Activated CD4-positive, alpha-beta T cell treated with anti-CD3 and anti-CD28 coated beads, Interleukin-2, amount 10 ng/mL, durations not matched to agents 7 days and 5 days (primary cell): ENCODE measurements at regions not wholly inside any gene's neighbourhood (a gene's known extent, or its start where the extent isn't known, plus 50 kb on each side); places are given as distances from the start of the nearest gene placed in this dataset.

Experiments
- CTCF ChIA-PET: fragments of 350-600 bp; sonication (Branson Sonifier 250); formaldehyde crosslinking; loops from one replicate; lab custom pipeline; 2021; ENCODE audit warnings: antibody characterized with exemption; lab: Charles Lee
- POLR2A ChIA-PET: fragments of 350-600 bp; sonication (Branson Sonifier 250); formaldehyde crosslinking; loops from one replicate; lab custom pipeline; 2021; ENCODE audit warnings: antibody characterized with exemption; lab: Charles Lee
- DNase-seq: peaks from one replicate; pipeline ENCODE4 v3.0.0-alpha.2; 2020
- H3K27ac Mint-ChIP-seq: one replicate; pipeline ENCODE4 v1.8.0; 2021; ENCODE audit warnings: mild to moderate bottlenecking, moderate library complexity, mixed read lengths
- H3K27me3 Mint-ChIP-seq: one replicate; pipeline ENCODE4 v1.8.0; 2021; ENCODE audit warnings: mixed read lengths
- H3K36me3 Mint-ChIP-seq: one replicate; pipeline ENCODE4 v1.8.0; 2021; ENCODE audit warnings: low read depth, mixed read lengths
- H3K4me1 Mint-ChIP-seq: one replicate; pipeline ENCODE4 v1.8.0; 2021; ENCODE audit warnings: mixed read lengths
- H3K4me3 Mint-ChIP-seq: one replicate; pipeline ENCODE4 v1.8.0; 2021; ENCODE audit warnings: mild to moderate bottlenecking, moderate library complexity, mixed read lengths
- H3K9me3 Mint-ChIP-seq: one replicate; pipeline ENCODE4 v1.8.0; 2021; ENCODE audit warnings: mixed read lengths

DNA sequence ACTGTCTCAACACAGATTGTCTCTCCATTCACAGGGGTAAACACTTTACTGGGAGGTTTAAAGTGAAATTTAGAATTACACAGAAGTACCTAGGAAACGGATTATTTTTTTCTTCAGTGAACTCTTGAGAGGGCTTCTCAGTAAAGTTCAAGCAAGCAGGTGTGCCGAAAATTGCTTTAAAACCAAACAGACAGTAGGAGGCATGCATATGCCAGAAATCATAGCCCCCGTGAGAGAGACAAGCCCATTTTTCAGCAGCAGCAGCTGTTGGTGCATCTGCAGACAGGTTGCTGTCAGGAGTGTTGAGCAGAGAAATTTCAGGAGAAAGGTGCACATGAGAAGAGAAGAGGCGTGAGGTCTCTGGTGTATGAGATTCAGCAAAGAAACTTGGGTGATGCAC is 2115.5 kb upstream of the CELF4 start:
- H3K27ac Mint-ChIP-seq, result no peak overlapping the region
- no peaks in the 10 kb centered on the region for H3K4me1 Mint-ChIP-seq
- ChIA-PET CTCF (no interaction called here), POLR2A (no interaction called here)
- no peak overlapping the region for H3K4me3 Mint-ChIP-seq
- no peaks in the 10 kb centered on the region for H3K9me3 Mint-ChIP-seq
- no peak for DNase-seq
- no peaks in the 10 kb centered on the region for H3K36me3 Mint-ChIP-seq
- H3K27me3 Mint-ChIP-seq, result no peaks in the 10 kb centered on the region

DNA sequence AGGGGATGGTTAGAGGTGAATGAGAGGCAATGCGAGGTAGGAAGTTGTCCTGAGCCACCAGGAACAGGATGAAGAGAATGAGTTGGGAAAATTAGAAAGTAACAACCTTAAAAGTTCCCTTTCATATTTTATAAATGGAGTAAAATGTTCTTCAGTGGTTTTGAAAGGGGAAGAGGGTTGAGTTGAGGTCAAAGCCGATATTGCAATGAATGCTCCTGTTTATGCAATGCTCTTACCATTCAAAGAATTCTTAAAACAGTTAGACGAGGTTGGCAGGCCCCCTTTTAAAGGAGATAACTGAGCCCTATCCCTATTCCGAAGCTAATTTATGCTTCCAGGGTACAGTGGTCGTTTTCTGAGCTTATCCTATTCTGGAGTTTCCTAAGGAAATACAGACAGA is 2110.3 kb upstream of the CELF4 start:
- H3K4me1 Mint-ChIP-seq, result no peaks in the 10 kb centered on the region
- no peak for DNase-seq
- CTCF ChIA-PET, result no interaction called here
- H3K4me3 Mint-ChIP-seq, result no peak overlapping the region
- H3K36me3 Mint-ChIP-seq, result no peaks in the 10 kb centered on the region
- H3K27me3 Mint-ChIP-seq, result no peaks in the 10 kb centered on the region
- no peak overlapping the region for H3K27ac Mint-ChIP-seq
- POLR2A ChIA-PET, result no interaction called here
- H3K9me3 Mint-ChIP-seq, result no peaks in the 10 kb centered on the region

DNA sequence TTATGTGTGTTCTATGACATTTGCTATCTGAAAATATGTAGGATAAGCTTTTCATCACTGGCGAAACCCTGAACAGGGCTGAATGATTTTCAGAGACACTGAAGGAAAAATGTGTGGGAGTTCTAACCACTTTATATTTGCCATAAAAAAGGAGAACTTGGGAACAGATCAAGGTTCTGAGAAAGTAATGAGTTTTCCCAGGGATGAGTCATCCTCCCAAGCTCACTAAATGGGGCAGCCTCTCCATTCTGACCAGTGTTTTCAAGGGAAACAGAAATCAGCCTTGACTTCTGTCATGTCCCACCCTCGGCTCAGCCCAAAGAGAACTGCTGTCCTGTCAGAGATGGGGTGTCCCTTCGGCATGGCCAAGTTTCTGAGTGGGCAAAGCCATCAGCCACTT is 2109.8 kb upstream of the CELF4 start:
- Mint-ChIP-seq H3K27me3 (no peaks in the 10 kb centered on the region), H3K4me1 (no peaks in the 10 kb centered on the region), H3K4me3 (no peak overlapping the region), H3K9me3 (no peaks in the 10 kb centered on the region), H3K36me3 (no peaks in the 10 kb centered on the region), H3K27ac (no peak overlapping the region)
- ChIA-PET POLR2A (no interaction called here), CTCF (no interaction called here)
- DNase-seq, result no peak

DNA sequence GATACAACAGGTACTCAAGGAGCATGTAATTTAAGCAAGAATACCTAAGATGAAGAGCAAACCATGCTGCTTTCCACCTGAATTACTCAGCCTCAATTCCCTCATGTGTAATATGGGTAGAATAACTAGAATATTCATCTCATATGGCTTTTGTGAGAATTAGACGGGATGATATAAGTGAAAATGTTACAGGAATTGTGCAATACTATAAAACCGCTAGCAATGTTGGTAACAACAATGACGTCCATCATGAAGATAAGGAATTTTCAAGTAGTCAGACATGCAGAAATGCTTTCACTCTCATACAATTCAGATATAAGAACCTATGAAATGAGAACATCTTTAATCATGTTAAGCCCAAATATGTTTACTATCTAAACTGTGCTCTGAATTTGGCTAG is 2106.6 kb upstream of the CELF4 start:
- no peaks in the 10 kb centered on the region for H3K36me3 Mint-ChIP-seq
- H3K27ac Mint-ChIP-seq, result no peak overlapping the region
- H3K4me3 Mint-ChIP-seq, result no peak overlapping the region
- ChIA-PET POLR2A (no interaction called here), CTCF (no interaction called here)
- no peaks in the 10 kb centered on the region for H3K4me1 Mint-ChIP-seq
- no peaks in the 10 kb centered on the region for H3K27me3 Mint-ChIP-seq
- DNase-seq, result no peak
- H3K9me3 Mint-ChIP-seq, result no peaks in the 10 kb centered on the region

DNA sequence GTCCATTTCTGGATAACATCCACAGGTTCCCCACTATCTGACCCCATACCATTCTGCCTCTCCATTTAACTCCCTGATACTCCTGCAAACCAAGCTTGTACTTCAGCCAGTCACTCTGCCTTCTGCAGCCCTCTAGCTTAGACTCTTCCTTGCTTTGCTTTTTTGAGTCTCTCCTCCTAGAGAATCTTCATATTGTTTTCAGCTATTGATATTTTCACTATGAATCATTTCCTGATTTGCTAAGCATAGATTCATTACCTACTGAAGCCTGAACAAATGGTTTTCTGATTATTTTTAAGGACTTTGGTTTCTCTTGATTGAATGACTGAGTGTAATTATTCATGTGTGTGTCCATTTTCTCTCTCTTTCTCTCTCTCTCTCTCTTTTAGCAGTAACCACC is 2102.3 kb upstream of the CELF4 start:
- Mint-ChIP-seq H3K27me3 (no peaks in the 10 kb centered on the region), H3K27ac (no peak overlapping the region), H3K4me3 (no peak overlapping the region), H3K36me3 (no peaks in the 10 kb centered on the region), H3K9me3 (no peaks in the 10 kb centered on the region), H3K4me1 (no peaks in the 10 kb centered on the region)
- ChIA-PET CTCF (no interaction called here), POLR2A (no interaction called here)
- DNase-seq, result no peak

DNA sequence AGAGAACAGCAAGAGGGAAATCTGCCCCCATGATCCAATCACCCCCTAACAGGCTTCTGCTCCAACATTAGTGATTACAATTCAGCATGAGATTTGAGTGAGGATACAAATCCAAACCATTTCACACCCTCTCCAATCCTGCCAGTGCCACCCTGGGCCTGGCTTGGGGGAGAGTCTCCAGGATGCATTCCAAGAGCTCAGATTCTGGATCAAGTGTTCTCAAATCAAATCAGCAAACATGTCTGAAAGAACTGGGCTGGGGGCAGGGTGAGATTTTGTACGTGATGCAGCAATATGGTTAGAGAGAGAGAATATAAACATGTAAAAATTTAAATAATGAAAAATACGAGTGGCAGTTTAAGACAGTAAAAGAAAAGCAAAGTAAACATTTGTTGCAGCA is 2100.9 kb upstream of the CELF4 start:
- no peak for DNase-seq
- Mint-ChIP-seq H3K4me1 (no peaks in the 10 kb centered on the region), H3K9me3 (no peaks in the 10 kb centered on the region), H3K4me3 (no peak overlapping the region), H3K36me3 (no peaks in the 10 kb centered on the region), H3K27ac (no peak overlapping the region), H3K27me3 (no peaks in the 10 kb centered on the region)
- ChIA-PET CTCF (no interaction called here), POLR2A (no interaction called here)

DNA sequence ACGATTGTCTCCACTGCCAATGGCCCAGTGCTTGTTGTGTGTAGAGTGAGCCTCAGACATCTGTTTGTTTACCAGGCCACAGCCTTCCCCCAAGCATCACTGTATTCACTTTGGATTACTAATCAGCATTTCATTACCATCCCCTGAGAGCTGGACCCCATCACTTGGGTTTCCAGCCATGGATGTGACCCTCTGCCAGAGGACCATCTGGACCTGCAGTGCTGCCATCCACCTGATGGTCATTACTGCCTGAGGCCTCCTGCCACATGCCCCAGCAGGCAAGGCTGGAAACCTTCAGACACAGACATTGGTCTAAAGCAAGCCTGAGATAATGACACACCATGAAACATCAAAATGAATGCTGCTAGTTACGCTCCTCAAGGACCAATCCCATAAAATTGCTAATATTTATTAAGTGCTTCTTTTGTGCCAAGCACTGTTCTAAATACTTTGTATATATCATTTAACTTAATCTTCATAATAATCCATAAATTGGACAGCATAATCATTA is 2096.3 kb upstream of the CELF4 start:
- no peak for DNase-seq
- Mint-ChIP-seq H3K27ac (no peak overlapping the region), H3K9me3 (no peaks in the 10 kb centered on the region), H3K4me3 (no peak overlapping the region), H3K4me1 (no peaks in the 10 kb centered on the region), H3K27me3 (no peaks in the 10 kb centered on the region), H3K36me3 (no peaks in the 10 kb centered on the region)
- ChIA-PET CTCF (no interaction called here), POLR2A (no interaction called here)

DNA sequence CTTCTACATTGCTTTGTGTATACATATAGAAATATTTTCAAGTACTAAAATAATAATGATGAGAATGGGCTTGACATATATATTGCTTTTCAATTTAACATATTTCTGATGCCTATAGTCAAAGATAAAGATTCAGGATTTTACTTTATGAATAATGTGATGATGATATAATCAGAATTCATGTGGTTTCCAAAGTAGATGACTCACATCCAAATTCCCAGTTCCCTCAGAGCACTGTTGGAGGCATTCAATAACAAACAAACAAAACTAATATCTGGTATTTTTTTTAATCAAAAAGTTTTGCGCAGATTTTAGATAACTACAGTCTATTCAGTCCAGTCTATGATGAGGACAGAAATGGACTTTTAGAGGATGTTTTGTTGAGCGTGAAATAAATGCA is 2094.5 kb upstream of the CELF4 start:
- Mint-ChIP-seq H3K36me3 (no peaks in the 10 kb centered on the region), H3K9me3 (no peaks in the 10 kb centered on the region), H3K27ac (no peak overlapping the region), H3K4me1 (no peaks in the 10 kb centered on the region), H3K27me3 (no peaks in the 10 kb centered on the region), H3K4me3 (no peak overlapping the region)
- POLR2A ChIA-PET, result no interaction called here
- CTCF ChIA-PET, result no interaction called here
- DNase-seq, result no peak

DNA sequence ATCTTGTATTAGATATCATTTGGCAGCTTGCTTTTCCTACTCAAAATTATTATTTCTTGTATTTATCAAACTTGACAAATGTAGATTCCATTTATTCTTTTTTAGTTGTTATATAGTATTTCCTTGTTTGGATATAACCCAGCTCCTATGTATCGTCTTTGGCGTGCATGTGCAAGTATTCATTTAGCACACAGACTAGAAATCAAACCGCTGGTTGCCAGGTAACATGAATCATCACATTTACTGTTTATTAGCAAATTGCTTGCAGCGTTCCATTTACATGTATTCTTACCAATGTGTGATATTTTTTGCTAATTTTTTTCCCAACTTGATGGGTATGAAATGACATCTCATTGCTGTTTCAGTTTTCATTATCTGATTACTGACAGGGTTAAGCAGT is 2089.7 kb upstream of the CELF4 start:
- Mint-ChIP-seq H3K4me3 (no peak overlapping the region), H3K9me3 (no peaks in the 10 kb centered on the region), H3K4me1 (no peaks in the 10 kb centered on the region), H3K27ac (no peak overlapping the region), H3K36me3 (no peaks in the 10 kb centered on the region), H3K27me3 (no peaks in the 10 kb centered on the region)
- no peak for DNase-seq
- ChIA-PET CTCF (no interaction called here), POLR2A (no interaction called here)

DNA sequence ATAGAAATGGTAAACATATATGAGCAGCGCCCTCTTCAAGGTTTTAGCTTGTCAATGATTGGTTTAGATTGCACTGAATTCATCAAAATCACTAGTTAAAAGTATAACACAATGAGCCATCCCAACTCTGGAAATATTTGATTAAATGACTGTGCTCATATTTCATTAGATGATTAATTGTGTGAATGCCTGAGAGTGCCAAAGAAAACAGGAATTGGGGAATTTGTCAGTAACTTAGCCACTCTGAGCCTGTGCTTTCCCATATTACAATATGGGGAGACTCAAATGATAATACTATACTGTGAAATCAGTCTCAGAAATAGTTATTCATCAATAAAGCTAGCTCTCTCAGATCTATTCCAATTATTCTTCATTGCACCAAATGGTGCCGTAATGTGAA is 2087.6 kb upstream of the CELF4 start:
- Mint-ChIP-seq H3K27me3 (no peaks in the 10 kb centered on the region), H3K9me3 (no peaks in the 10 kb centered on the region), H3K36me3 (no peaks in the 10 kb centered on the region), H3K27ac (no peak overlapping the region), H3K4me3 (no peak overlapping the region), H3K4me1 (no peaks in the 10 kb centered on the region)
- DNase-seq, result no peak
- CTCF ChIA-PET, result no interaction called here
- POLR2A ChIA-PET, result no interaction called here

DNA sequence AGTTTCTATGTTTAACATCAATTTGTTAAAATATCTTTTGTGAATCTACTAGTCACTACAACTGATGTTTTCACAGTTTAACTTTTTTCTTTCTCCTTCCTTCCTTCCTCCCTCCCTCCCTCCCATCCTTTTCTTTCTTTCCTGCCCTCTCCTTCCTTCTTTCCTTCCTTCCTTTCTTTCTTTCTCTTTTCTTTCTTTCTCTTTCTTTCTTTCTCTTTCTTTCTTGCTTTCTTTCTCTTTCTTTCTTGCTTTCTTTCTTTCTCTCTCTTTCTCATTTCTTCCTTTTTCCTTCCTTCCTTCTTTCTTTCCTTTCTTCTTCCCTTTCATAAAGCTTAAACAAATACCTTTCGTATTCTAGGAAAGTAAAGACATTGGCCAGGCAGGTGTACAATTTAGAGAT is 2083.0 kb upstream of the CELF4 start:
- ChIA-PET POLR2A (no interaction called here), CTCF (no interaction called here)
- no peaks in the 10 kb centered on the region for H3K36me3 Mint-ChIP-seq
- no peak overlapping the region for H3K27ac Mint-ChIP-seq
- DNase-seq, result no peak
- H3K4me3 Mint-ChIP-seq, result no peak overlapping the region
- peaks cover 2% of the 10 kb centered on the region for H3K9me3 Mint-ChIP-seq
- no peaks in the 10 kb centered on the region for H3K4me1 Mint-ChIP-seq
- H3K27me3 Mint-ChIP-seq, result no peaks in the 10 kb centered on the region

DNA sequence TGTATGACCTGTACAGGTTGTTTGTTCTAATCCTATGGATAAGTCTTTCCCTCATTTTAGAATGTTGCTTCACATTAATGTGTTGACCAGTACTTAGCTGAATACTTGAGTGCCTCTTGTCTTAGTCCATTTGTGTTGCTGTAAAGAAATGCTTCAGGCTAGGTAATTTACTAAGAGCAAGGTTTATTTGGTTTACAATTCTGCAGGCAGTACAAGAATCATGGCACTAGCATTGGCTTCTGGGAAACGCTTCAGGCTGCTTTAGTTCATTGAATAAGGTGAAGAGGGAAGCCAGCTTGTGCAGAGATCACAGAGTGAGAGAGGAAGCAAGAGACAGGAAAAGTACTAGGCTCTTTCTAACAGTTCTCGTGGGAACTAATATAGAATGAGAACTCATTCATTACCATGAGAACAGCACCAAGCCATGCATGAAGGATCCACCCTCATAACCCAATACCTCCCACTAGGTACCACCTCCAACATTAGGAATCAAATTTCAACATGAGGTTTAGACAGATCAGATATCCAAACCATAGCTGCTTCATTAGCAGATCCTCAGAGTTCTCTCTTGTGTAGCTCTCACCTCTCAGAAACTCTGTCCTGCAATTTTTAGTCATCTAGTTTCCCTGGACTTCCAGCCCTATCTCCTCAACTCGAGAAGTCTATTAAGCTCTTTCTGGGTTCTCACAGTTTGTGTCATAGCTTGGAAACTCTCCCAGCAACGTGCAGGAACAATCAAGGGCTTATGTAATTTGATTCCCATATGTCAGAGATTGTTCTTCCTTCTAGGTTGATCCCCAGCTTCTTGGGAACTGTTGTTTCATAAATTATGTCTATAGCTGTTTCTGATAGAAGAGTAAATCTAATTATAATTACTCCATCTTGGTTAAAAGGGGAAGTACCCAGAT is 2082.3 kb upstream of the CELF4 start:
- CTCF ChIA-PET, result no interaction called here
- Mint-ChIP-seq H3K4me1 (no peaks in the 10 kb centered on the region), H3K36me3 (no peaks in the 10 kb centered on the region)

DNA sequence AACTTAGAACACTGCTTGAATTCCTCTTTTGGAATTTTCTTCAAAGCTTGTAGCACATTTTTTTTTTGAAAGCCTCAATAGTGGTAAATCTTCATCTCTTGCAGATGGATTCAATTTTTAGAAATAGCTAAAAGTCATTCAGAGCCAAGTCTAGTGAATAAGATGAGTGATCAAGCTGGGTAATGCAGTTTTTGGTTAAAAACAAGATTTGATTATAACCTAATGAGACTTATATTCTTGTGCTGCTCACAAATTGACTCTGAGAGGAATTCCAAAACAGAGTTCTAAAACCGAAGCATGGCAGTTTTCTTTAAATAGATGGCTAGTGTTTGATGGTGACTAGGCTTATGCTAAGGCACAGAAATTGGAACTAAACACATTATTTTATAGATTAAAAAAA is 2072.6 kb upstream of the CELF4 start:
- Mint-ChIP-seq H3K36me3 (no peaks in the 10 kb centered on the region), H3K4me1 (no peaks in the 10 kb centered on the region), H3K27ac (no peak overlapping the region), H3K9me3 (no peaks in the 10 kb centered on the region), H3K4me3 (no peak overlapping the region), H3K27me3 (no peaks in the 10 kb centered on the region)
- CTCF ChIA-PET, result no interaction called here
- POLR2A ChIA-PET, result no interaction called here
- no peak for DNase-seq

More for the DNA sequence above, 2082.3 kb upstream of the CELF4 start:
- POLR2A ChIA-PET, result no interaction called here
- no peak for DNase-seq
- no peak overlapping the region for H3K4me3 Mint-ChIP-seq
- H3K9me3 Mint-ChIP-seq, result peaks cover 2% of the 10 kb centered on the region
- no peak overlapping the region for H3K27ac Mint-ChIP-seq
- H3K27me3 Mint-ChIP-seq, result no peaks in the 10 kb centered on the region

DNA sequence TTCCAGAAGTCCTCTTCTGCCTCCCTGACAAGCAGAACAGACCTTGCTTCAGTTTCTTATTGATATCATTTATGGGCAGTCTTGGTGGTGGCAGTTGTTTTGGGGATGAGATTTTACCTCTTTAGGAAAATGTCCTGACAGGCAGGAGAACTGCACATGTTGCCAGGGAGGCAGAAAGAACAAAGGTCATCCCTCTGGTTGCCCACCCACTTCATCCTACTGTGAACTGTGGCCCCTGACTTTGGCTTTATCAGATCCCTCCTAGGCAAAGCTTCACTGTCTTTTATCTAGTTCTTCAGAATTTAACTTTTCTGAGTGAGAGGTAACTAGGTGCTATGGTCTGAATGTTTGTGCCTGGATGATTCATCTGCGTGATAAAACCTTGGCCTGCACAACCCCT is 2071.3 kb upstream of the CELF4 start:
- CTCF ChIA-PET, result no interaction called here
- H3K9me3 Mint-ChIP-seq, result no peaks in the 10 kb centered on the region
- H3K4me3 Mint-ChIP-seq, result no peak overlapping the region
- no peak for DNase-seq
- no peaks in the 10 kb centered on the region for H3K27me3 Mint-ChIP-seq
- no peaks in the 10 kb centered on the region for H3K4me1 Mint-ChIP-seq
- H3K36me3 Mint-ChIP-seq, result no peaks in the 10 kb centered on the region
- no peak overlapping the region for H3K27ac Mint-ChIP-seq
- POLR2A ChIA-PET, result no interaction called here
